Ovary (tissue), 3 donors: ENCODE measurements at regions not wholly inside any gene's neighbourhood (a gene's known extent, or its start where the extent isn't known, plus 50 kb on each side); places are given as distances from the start of the nearest gene placed in this dataset.

ENCODE experiments used
- POLR2A ChIP-seq: fragments of 450-650 bp; IDR thresholded peaks from one replicate; pipeline ENCODE4 v1.6.1; 2017; ENCODE audit warnings: antibody characterized with exemption, mild to moderate bottlenecking, moderate library complexity
- TF ChIP-seq, protein P1 (sequence below), 3 donors: fragments of 450-650 bp in 2 of 3; fragments of 200-600 bp in 1 of 3; IDR thresholded peaks; one replicate each; pipeline versions ENCODE4 v1.5.1 to v1.8.0; 2016 to 2022; ENCODE audit warnings: antibody characterized with exemption in 3 of 3, mild to moderate bottlenecking in 1 of 3
- donor health status: DM: no; HTN: no; CAD: no.

DNA sequence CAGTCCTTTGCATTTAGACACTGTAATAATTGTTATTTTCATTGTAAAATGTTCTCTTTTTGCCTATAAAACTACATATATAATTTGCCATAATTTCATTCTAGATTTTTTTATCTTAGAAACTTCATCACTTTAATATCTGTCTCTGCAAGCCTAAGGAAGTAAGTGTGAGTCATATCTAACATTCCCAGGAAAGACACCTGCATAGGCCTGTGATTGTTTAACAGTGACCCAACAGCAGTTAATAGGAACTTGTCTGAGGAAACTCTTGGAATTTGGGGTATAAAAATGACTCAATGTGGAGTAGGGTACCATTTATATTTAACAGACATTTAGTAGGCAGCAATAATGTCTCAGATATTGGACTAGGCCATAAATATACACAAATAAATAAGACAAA lies 229.2 kb upstream of the FAM174A start:
- TF ChIP-seq POLR2A, result no peak
- TF ChIP-seq, protein P1, sequence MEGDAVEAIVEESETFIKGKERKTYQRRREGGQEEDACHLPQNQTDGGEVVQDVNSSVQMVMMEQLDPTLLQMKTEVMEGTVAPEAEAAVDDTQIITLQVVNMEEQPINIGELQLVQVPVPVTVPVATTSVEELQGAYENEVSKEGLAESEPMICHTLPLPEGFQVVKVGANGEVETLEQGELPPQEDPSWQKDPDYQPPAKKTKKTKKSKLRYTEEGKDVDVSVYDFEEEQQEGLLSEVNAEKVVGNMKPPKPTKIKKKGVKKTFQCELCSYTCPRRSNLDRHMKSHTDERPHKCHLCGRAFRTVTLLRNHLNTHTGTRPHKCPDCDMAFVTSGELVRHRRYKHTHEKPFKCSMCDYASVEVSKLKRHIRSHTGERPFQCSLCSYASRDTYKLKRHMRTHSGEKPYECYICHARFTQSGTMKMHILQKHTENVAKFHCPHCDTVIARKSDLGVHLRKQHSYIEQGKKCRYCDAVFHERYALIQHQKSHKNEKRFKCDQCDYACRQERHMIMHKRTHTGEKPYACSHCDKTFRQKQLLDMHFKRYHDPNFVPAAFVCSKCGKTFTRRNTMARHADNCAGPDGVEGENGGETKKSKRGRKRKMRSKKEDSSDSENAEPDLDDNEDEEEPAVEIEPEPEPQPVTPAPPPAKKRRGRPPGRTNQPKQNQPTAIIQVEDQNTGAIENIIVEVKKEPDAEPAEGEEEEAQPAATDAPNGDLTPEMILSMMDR (IDR thresholded peaks at IDR 0.05), result no peak
